Stimulated activated CD4-positive, alpha-beta T cell treated with anti-CD3 and anti-CD28 coated beads, TNF-alpha, amount 100 ng/mL, for 24 hours (primary cell): ENCODE measurements at regions not wholly inside any gene's neighbourhood (a gene's known extent, or its start where the extent isn't known, plus 50 kb on each side); places are given as distances from the start of the nearest gene placed in this dataset.
A peak's percentile ranks its signal among the peaks of the same experiment; 100 is the strongest.
"Not testable (repeated sequence)": the region's sequence is repeated elsewhere in the genome, so short reads cannot be mapped to it uniquely, and the experiment has no call there.

Experiments used
- DNase-seq, 3 experiments: peaks; one replicate each; pipeline ENCODE4 v3.0.0-alpha.2; 2020; ENCODE audit warnings: low read depth in 3 of 3

DNA sequence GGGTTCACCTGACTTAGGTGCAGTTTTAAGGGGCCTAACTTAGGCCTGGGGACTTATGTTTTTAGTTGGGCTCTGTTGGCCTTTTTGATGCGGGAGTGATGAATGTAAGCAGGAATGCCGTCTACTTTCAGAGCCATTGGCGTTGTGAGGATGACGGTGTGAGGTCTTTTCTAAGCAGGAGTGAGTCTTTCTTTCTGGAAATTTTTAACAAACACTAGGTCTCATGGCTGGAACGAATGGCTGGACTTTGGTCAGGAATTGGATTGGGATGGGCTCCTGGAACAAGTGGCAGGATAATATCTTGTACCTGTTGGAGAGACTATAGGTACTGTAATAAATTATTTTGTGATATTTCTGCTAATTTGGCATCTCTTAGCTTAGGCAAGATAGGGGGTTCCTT is 163.9 kb upstream of the CCZ1B start:
- not testable (repeated sequence) for DNase-seq

DNA sequence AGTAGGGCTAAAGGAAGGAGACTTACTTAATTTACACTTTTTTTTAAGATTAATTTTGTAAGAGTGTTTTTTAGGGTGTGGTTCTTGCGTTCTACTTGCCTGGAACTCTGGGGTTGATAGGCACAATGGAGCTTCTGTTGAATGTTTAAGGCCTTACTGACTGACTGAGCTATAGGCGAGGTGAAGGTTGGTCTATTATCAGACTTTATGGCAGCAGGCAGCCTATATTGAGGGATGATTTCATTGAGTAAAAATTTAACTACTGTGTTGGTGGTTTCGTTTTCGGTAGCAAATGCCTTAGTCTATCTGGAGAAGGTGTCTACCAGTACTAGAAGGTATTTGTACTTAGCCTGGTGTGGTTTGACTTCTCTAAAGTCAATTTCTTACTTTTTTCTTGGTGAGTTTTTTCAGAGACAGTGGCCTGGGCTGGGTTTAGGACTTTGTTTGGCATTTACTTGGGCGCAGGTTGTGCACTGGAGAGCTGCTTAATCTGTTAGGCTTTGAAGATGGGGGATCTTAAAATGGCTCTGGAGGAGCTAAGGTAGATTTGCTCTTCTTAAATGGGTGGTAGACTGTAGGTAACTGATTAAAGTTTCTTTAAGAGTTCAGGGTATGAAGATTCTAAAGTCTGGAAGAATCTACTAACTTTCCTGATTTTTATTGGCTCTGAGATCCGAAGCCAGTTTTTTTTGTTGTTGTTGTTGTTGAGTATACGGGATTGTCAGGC is 164.5 kb upstream of the CCZ1B start:
- DNase-seq = not testable (repeated sequence)

DNA sequence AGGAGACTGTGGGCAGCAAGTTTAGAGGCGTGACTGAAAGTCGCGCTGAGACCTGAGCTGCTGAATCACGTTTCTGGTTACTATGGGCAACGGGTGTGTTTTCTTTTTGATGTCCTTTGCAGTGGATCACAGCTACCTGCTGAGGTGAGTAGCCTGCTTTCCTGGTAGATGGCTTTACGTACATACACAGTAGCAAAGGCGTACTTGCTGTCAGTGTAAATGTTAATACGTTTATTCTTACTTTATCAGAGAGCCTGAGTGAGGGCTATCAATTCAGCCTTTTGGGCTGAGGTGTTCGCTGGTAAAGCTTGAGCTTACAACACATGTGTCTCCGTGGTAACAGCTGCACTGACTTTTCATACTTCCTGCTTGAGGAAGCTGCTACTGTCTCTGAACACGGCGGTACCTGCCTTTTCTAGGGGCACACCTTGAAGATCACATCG is 165.1 kb upstream of the CCZ1B start:
- peak; percentile 6 to 35 (median 16) for DNase-seq

DNA sequence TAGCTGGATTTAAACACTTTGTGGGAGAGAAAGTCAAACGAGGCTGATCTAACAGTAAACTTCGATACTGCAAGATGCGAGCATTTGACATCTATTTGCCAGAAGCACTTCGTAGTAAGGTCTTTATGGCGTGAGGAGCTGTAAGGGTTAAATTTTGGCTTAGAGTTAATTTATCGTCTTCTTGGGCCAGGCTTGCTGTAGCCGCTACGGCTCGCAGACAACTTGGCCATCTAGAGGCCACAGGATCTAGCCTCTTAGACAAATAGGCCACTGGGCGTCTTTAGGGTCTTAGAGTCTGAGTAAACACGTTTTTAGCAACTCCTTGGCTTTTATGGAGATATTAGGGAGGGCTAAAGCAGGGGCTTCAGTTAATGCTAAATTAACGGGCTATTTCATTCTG is 165.6 kb upstream of the CCZ1B start:
- not testable (repeated sequence) for DNase-seq

DNA sequence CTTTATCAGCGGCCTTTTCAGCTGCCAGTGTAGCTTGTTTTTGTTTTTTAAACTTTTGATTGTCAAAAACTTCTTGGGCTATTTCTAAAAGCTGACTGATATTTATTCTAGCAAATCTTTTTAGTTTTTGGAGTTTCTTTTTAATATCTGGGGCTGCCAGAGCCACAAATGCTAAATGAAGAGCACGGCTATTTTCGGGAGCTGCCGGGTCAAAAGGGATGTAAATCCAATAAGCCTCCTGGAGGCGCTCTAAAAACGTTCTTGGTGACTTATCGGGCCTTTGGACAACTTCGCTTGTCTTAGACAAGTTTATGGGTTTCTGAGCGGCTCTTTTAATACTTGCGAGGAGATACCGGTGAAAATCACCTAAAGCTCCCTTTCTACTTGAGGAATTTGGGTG is 166.1 kb upstream of the CCZ1B start:
- not testable (repeated sequence) for DNase-seq

DNA sequence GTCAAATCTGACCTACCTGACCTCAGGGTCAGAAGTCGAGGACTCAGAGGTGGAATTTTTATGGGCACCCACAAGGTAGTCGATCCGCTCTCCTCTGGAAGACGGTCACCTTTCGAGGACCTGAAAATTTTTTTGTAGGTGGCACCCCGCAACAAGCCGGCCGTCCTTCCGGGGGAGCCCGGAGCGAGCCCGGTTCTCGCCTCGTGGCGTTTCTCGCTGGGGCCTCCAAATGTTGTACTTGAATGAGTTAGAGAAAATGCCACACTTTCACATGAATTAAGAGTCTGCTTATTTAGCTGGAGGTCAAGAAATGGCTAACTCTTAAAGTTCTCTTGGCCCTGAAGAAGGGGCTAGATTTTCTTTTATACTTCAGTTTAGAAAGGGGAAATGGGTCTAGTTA is 169.0 kb upstream of the CCZ1B start:
- not testable (repeated sequence) for DNase-seq

DNA sequence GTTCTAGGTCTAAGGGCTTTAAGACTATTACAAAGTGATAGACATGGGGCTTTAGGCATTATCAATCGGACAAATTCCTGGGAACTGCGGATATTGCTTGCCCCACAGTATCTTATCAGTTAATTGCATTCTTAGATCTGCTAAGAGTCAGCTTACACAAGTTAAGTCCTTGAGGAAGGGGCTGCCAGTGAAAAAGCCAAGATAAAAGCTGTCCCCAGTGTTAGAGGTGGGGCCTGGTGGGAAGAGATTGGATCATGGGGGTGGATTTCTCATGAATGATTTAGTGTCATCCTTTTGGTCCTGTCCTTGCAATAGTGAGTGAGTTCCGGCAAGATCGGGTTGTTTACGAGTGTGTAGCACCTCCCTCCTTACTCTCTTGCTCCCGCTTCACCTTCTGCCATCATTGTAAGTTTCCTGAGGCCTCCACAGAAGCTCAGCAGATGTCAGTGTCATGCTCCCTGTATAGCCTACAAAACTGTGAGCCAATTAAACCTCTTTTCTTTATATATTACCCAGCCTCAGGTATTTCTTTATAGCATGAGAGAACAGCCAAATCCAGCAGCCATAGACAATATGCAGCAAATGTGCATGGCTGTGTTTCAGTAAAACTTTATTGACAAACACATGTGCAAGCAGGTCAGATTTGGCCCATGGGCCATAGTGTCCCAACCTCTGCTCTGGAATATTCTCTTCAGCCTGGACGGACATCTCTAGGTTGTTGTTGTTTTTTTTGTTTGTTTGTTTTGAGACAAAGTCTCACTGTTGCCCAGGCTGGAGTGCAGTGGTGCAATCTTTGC is 169.6 kb upstream of the CCZ1B start:
- DNase-seq = not testable (repeated sequence)

DNA sequence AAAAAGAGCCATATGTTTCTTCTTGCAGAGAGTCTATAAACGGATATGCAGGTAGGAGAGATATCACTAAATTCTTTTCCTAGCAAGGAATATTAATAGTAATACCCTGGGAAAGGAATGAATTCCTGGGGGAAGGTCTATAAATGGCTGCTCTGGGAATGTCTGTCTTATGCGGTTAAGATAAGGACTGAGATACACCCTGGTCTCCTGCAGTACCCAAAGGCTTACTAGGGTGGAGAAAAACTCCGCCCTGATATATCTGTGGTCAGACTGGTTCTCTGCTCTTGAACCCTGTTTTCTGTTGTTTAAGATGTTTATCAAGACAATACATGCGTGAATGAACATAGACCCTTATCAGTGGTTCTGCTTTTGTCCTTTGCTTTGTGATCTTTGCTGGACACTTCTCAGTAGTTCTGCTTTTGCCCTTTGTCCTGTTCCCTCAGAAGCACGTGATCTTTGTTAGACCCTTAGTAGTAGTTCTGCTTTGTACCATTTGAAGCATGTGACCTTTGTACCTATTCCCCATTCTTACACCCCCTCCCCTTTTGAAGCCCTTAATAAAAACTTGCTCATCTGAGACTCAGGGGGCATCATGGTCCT is 173.1 kb upstream of the CCZ1B start:
- DNase-seq = not testable (repeated sequence)

DNA sequence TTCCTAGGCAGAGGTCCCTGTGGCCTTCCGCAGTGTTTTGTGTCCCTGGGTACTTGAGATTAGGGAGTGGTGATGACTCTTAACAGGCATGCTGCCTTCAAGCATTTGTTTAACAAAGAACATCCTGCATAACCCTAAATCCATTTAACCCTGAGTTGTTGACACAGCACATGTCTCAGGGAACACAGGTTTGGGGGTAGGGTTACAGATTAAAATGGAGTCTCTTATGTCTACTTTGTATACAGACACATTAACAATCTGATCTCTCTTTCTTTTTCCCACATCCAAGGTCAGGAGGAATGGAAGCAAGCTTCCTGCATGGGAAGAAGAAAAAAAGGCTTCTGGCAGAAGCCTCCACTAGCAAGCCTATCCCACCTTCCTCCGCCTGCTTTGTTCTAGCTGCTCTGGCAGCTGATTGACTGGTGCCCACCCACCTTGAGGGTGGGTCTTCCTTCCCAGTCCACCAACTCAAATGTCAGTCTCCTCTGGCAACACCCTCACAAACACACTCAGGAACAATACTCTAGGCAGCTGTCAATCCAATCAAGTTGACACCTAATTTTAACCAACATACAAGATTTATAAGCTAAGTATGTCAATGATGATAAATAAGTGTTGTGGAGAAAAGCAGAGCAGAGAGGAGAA is 176.5 kb upstream of the CCZ1B start:
- no peak for DNase-seq

DNA sequence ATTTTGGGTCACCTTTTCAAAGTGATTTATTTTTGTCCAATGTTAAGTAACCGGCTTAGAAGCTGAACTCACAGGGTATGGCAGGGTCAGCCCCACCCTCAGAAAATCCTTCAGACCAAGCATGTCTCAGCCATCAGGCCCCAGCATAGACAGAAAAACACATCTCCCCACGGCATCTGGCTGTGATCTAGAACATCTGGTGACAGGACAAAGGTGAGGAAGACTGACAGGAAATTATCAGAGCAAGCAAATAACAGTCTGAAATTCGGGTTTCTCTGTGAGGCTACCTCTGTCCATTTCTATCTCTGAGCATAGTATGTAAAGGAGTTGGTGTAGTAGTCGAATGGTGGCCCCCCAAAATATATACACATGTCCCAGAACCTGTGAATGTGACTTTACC is 177.0 kb upstream of the C1GALT1 start:
- no peak for DNase-seq

DNA sequence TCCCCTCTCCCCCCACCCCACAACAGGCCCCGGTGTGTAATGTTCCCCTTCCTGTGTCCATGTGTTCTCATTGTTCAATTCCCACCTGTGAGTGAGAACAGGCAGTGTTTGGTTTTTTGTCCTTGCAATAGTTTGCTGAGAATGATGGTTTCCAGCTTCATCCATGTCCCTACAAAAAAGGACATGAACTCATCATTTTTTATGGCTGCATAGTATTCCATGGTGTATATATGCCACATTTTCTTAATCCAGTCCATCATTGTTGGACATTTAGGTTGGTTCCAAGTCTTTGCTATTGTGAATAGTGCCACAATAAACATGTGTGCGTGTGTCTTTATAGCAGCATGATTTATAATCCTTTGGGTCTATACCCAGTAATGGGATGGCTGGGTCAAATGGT is 176.4 kb upstream of the C1GALT1 start:
- DNase-seq = not testable (repeated sequence)

DNA sequence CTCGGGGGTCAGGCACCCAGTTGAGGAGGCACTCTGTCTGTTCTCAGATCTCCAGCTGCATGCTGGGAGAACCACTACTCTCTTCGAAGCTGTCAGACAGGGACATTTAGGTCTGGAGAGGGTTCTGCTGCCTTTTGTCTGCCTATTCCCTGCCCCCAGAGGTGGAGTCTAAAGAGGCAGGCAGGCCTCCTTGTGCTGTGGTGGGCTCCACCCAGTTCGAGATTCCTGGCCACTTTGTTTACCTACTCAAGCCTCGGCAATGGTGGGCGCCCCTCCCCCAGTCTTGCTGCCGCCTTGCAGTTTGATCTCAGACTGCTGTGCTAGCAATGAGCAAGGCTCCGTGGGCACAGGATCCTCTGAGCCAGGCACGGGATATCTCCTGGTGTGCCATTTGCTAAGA is 171.1 kb upstream of the C1GALT1 start:
- not testable (repeated sequence) for DNase-seq

DNA sequence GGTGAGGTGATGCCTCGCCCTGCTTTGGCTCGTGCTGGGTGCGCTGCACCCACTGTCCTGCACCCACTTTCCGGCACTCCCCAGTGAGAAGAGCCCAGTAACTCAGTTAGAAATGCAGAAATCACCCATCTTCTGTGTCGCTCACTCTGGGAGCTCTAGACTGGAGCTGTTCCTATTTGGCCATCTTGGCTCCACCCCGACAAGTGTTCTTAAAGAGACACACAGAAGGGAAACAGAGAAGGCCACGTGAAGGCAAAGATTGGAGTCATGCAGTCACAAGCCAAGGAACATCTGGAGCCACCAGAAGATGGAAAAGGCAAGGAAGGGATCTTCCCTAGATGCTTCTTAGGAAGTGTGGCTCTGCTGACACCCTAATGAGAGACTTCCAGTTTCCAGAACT is 170.6 kb upstream of the C1GALT1 start:
- DNase-seq = not testable (repeated sequence)

DNA sequence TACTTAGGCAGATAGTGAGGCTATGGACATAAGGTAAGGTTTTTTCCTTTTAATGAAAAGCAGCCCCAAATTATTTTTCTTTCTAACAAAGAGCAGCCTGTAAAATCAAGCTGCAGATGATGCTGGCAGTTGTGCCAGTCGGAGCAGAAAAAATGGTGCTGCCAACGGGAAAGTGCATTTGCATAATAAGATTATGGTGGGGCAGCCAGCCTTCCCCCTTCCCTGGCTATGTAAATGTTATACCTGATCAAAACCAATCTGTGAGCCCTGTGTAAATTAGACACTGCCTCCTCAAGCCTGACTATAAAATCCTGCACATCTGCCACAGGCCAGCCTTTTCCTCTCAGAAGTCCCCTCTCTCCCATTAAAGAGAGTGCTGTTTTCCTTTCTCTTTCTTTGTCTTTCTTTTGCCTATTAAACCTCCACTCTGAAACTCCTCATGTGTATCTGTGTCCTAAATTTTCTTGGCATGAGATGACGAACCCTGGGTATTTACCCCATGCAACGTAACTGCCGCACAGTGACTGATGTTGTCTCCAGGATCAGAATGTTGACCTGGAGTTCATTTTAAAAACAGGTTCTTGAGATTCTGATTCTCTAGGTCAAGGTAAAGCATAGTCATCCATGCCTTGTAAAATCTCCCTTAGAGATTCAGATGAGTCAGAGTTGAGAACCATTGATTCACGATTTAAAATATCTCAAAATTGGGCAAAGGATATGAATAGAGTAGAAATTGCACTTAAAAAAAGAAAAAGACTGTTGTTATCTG is 167.3 kb upstream of the C1GALT1 start:
- DNase-seq = no peak

DNA sequence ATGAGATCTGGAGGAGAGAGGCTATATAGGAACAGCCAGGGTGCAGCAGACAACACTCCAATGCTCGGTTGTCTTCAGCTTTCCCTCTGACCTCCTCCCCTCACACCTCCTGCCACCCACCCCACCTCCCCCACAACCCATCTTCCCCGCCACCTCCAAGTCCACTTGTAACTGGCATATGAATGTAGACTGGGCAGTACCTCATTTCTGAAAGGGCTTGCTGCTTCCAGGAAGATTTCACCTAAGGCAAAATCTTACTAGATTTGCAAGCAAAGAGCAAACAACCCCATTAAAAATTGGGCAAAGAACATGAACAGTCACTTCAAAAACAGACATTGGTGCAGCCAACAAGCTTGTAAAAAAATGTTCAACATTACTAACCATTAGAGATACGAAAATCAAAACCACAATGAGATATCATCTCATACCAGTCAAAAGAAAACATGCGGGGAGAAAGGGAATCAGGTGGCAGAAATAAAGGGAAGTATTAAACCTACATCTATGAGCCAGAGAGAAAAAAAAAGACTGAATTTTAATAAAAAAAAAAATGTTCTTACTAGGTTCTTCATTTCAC is 164.6 kb upstream of the C1GALT1 start:
- DNase-seq = no peak

DNA sequence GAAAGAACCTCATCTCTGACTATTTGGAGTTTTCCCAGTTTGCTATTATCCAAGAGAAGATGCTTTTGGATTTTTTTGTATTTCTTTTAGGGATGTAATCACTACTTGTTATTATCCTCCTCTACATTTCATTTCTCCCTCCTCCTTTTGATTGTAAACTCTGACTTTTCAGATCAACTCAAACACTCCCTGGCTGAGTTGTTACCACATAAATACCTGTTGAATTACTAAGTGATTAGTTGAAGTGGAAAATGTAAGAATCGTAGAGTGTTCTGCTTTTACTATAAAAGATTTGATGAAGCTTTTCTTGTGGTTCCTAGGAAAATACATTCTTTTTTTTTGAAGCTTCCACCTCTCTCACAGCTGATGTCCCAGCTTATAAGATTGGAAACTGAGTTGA is 164.1 kb upstream of the C1GALT1 start:
- DNase-seq = no peak

DNA sequence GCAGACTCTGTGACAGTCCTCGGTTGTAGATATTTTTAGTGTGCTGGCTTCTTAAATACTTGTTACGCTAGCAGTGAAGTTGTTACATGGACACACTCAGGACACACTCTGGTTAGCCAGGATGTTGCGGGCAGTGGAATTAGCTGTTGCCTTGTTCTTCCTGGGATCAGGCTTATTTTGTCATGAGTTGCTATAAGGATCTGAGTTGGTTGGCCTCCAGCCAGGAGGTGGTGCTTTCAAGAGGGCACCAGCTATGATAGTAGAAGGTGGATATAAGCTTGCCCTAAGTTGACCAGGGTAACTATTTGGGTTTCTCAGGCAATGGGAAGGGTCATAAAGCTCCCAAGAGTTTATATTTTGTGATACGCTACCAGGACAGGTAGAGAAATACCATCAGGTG is 150.1 kb upstream of the C1GALT1 start:
- no peak for DNase-seq

DNA sequence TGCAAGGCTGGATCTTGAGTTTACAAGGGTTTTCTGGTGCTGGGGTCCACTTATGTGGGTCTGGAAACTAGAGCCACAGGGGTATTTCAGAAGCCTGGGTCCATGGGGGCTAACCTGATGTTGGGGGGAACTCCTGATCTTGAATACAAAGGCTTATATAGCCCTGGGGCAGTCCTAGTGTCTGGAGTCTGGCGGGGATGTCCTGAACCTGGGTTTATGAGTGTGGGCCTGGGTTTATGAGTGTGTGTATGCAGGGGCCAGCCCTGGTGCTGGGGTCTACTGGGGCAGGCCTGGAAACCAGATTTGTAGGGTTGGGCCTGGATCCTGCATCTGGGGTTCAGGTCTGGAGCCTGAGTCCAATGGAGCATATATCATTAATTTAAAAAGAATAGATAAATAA is 146.5 kb upstream of the C1GALT1 start:
- DNase-seq = no peak

DNA sequence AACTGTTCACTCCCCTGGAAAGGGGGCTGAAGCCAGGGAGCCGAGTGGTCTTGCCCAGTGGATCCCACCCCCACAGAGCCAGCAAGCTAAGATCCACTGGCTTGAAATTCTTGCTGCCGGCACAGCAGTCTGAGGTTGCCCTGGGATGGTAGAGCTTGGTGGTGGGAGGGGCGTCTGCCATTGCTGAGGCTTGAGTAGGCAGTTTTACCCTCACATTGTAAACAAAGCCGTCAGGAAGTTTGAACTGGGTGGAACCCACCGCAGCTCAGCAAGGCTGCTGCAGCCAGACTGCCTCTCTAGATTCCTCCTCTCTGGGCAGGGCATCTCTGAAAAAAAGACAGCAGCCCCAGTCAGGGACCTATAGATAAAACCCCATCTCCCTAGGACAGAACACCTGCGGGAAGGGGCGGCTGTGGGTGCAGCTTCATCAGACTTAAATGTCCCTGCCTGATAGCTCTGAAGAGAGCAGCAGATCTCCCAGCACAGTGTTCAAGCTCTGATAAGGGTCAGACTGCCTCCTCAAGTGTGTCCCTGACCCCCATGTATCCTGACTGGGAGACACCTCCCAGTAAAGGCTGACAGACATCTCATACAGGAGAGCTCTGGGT is 140.0 kb upstream of the C1GALT1 start:
- not testable (repeated sequence) for DNase-seq

DNA sequence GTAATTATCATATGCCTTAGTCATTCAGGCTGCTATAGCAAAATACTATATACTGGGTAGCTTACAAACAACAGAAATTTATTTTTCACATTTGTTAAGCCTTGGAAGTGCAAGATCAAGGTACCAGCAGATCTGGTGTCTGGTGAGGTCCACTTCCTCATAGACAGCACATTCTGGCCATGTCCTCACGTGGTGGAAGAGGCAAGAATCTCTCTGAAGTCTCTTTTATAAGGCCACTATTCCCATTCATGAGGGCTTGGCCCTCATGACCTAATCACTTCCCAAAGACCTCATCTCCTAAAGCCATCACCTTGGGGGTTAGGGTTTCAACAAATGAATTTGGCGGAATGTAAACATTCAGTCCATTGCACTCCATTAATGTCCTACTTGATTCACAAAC is 137.5 kb upstream of the C1GALT1 start:
- no peak for DNase-seq

DNA sequence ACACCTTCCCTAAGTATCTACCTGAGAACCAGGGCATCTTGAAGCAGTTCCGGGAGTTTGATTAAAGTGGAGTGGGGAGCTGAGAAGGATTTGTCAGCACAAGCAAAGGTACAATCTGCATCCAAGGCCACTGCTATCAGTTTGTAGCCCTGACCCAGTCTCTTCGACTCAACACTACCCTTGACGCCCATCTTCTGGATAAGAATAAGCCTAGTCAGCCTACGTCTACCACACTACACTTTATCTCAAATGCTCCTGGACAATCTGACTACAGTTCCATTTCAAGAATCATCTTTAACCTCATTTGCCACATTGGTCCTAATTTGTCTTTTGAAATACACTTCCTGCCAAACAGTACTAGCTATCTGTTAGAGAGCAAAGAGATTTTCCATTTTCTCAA is 134.1 kb upstream of the C1GALT1 start:
- no peak for DNase-seq
